ENCODE measurements at regions not wholly inside any gene's neighbourhood (a gene's known extent, or its start where the extent isn't known, plus 50 kb on each side); places are given as distances from the start of the nearest gene placed in this dataset.
"Not testable (repeated sequence)": the region's sequence is repeated elsewhere in the genome, so short reads cannot be mapped to it uniquely, and the experiment has no call there.

DNA sequence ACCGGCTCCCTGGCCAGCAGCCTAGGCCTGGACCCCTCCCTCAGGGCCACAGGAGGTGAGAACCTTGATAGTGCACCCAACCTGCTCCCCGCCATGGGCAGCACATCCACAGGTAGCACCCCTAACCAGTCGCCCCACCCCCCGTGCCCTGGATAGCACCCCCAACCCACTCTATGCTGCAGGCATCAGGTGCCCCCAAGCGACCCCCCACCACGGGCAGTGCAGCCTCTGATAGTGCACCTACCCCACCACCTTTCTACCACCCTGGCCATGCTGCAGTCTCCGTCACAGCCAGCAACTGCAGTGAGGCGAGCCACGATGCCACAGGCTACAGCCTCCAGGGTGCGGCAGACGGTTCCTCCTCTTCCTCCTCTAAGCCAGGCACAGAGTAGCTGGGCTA is 55.6 kb downstream of the SOWAHC start:
- no peak for DNase-seq

DNA sequence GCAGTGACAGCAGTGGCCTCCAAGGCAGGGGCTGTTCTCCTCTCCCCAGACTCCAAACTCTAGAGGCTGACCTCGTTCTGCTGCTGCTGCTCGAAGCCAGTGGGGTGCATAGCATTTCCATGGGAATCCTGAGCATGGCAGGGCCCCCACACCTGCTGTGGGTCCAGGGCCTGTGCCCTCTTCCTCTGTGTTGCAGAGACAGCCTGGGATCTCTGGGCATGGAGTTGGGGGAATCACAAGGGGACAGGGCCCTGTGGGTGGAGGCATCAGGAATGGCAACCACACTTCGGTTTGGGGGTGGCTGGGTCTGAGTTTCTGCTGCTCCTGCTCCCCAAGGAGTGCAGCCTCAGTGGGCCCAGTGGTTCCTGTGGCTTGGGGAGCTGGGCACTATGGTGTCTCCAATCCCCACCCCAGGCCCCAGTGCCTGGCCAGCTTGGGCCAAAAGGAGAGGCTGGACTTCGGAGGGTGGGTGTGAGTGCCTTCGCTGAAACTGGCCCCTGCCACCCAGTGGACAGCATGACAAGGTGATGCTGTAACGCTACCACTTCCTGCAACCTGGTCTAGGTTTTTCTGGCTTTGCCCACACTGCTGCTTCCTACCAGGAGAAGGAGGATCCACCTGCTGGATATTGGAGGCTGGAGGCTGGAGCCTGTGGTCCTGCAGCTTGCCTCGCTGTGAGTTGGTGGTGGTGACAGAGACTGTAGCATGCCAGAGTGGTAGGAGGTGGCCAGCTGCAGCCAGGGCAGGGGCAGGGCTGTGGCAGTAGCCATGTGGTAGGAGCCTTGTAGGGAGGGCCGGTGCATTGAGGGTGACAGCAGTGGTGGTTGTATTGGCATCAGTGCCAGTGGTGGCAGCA is 56.6 kb downstream of the SOWAHC start:
- no peak for DNase-seq

- DNase-seq = no peak
These were observed 60.9 kb downstream of the SOWAHC start for GRCh38 chr2:109674894-109675534.

- no peak for DNase-seq
These were observed 61.6 kb downstream of the SOWAHC start for GRCh38 chr2:109675666-109676345.

- DNase-seq = no peak
These were observed 62.3 kb downstream of the SOWAHC start for GRCh38 chr2:109676346-109676902.

GRCh38 chr2:109677121-109677731 is 63.1 kb downstream of the SOWAHC start:
- not testable (repeated sequence) for DNase-seq

- DNase-seq = no peak
These were observed 63.8 kb downstream of the SOWAHC start for GRCh38 chr2:109677835-109678580.

- DNase-seq = not testable (repeated sequence)
These were observed 64.6 kb downstream of the SOWAHC start for GRCh38 chr2:109678724-109679201.

DNA sequence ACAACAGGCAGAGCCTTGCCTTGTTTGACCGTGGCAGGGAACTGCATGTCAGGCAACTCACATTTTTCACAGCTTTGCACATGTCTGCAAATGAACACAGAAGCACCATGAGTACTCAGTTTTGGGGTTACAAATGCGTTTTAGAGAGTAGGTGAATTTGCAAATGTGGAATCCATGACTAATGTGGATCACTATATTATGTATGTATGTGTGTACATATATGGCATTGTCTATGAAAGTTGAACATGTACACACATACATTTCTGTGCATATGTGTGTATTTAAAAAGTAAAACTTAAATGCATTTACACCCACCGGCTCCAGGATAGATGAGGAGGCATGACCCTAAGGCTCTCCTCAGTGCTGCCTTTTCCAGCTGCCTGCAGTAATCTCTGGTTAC is 65.1 kb downstream of the SOWAHC start:
- DNase-seq = no peak

GRCh38 chr2:109679626-109680025 is 65.5 kb downstream of the SOWAHC start:
- DNase-seq = no peak

- no peak for DNase-seq
These were observed 66.5 kb downstream of the SOWAHC start for GRCh38 chr2:109680523-109681297.

DNA sequence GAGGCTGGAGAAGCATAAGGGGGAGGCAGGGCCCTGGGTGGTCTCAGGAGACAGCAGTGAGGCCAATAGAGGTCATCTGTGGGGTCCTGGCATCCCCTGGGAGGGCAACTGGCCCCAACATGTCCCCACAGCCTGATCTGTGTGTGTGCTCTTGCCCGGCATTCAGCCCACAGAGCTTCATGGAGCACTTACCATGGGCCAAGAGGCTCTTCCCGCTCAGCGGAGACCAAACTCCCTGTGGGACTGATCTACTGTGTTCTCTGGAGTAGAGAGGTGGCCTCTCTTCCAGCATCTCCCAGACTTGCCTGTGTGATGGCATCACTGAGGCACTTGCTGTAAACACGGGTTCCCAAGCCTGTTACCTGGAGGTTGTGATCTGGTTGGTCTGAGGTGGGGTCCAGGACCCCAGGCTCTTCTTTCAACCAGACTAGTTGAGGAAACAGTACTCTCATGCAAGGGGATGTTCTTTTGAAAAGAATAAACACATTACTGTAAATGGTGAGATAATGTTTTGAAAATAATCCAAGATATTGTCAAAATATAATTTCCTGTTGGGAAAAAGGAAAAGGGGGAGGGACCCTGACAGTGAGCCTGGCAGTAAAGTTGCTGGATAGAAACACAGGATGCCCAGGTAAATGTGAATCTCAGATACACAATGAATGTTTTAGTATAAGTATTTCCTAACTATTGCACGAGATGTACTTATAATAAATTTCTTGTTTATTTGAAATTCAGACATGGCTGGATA is 67.6 kb downstream of the SOWAHC start:
- DNase-seq = no peak

GRCh38 chr2:109683452-109683851 is 69.3 kb downstream of the SOWAHC start:
- DNase-seq = no peak

GRCh38 chr2:109685453-109685852 is 71.3 kb downstream of the SOWAHC start:
- no peak for DNase-seq

DNA sequence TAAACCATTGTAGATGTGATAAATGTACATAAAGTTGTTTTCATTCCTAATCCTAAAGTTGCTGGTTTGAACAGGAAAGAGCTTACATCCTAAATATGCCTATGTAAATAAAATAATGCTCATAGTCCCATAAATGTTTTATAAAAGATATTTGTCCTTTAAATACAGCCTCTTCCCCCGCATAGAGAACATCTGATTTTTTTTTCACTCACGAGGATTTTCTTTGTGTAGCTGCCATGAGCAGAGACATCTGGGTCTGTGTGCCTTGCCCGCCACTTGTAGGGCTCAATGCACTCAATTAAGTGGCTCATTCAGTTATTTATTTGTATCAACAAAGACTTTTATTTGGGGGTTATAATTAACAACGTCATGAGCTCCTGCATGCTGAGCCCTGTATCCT is 72.8 kb downstream of the SOWAHC start:
- no peak for DNase-seq

GRCh38 chr2:109689182-109689930 is 75.2 kb downstream of the SOWAHC start:
- DNase-seq = no peak

DNA sequence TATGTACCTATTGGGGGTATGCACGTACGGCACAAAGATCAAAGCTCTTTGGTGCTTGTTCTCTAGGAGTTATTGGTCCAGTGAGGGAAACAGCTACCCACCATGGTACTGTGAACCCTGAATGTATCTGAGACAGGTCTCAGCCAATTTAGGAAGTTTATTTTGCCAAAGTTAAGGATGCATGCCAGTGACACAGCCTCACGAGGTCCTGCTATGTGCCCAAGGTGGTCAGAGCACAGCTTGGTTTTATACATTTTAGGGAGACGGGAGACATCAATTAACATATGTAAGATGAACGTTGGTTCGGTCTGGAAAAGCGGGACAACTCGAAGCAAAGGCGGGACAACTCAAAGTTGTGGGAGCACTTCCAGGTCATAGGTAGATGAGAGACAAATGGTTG is 75.8 kb downstream of the SOWAHC start:
- DNase-seq = no peak

DNA sequence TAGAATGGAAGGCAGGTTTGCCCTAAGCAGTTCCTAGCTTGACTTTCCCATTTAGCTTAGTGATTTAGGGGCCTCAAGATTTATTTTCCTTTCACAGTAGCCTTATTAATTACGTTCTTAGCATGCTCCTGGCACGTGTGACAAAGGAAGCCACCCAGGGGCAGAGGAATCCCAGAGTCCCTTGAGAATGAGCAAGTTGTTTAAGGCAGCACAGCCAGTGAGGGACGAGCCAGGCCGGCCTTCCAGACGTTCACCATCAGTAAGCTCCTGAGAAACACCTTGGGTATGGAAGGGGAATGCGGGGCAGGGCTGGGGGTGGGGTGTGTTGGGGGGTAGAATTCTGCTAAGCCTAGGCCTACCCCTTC is 76.3 kb downstream of the SOWAHC start:
- no peak for DNase-seq

DNA sequence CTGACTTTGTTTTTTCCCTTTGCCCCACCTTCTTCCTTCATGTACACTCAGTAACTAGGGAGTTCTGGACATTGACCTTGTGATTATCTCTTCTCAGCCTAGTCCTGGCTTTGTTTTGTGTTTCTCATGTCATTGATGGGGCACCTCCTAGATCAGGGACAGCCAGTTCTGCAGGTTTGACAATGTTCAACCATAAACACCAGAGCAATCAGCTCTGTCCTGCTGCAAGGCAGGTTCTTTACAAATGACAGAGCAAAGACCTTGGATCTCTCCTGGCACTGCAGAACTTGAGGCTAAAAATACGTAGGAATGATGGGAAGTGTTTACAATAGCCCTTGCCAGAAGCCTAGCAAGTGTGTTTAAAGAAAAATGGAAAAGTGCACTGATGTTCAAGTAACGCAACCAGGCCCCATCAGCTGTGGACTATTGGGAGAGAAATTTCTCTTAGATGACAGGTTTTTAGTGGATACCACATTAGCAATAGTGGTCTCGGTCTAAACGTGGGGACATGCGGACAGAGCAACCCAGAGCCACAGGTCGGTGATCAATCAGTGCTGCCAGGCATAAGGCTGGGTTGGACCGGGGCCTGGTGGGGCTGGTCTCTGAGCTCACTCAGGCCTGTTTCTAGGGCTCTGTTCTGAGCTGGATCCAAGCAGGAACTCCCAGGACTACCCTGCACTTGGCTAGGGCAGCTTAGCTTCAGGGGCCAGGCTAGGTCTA is 76.8 kb downstream of the SOWAHC start:
- DNase-seq = no peak

All from NCI-H2227 treated with DMSO at 0.1 percent for 48 hours (cell line).